ENCODE measurements at regions not wholly inside any gene's neighbourhood (a gene's known extent, or its start where the extent isn't known, plus 50 kb on each side); places are given as distances from the start of the nearest gene placed in this dataset.
A peak's percentile ranks its signal among the peaks of the same experiment; 100 is the strongest.

DNA sequence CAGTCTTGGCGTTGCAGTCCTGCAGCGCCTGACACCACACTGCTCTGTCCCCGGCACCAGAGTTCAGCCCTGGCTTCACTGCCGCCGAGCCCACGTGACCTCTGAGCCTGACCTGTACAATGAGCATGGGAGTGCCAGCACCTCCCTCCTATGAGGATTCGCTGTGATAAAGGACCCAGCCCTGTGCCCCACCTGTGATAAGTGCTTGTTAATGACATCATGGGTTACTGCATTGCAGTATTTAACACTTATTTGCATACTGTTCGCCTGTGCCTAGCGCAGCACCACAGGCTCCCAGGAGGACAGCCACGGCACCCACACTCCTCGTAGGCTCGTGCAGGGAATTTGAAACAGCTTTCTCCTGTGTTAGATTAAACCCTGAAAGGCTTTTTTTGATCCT lies 118.2 kb upstream of the GSC start:
- peak in 1 of 58 donors; percentile 16 for DNase-seq

DNA sequence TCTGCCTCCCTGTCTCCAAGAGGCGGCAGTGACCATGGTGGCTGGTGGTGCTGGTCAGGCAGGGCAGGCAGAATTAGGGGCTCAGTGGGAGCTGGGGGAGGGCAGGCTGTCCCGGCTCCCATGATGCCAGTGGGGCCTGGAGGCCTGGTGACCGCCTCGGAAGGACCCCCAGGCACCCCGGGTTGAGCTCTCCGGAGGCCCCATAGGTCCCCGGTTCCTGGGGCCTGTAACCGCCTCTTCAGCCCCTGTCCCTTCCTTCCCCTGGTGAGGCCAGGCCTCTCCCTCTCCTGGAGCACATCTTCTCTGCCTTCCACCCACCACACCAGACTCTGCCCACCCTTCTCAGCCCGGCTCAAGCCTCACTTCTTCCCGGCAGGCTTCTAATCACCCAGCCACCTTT lies 117.7 kb upstream of the GSC start:
- DNase-seq, result no peak

DNA sequence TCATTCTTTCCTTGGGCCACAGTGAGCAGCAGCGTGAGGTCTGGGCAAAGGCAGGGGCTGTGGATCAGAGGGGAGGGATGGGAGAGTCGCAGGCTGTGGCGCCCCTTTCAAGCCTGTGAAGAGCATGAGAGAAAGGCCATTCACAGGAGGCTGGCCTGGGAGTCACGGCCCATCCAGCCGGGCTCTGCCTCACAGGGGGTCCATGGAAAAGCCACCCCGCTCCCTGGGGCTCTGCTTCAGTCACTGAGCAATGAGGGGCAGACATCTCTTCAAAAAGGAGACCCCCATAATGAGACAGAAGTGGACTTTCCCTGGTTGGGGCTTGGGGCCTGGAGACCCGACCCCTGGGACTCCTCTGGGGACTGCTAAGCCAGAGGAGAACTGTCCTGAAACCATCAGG lies 117.0 kb upstream of the GSC start:
- DNase-seq, result no peak

DNA sequence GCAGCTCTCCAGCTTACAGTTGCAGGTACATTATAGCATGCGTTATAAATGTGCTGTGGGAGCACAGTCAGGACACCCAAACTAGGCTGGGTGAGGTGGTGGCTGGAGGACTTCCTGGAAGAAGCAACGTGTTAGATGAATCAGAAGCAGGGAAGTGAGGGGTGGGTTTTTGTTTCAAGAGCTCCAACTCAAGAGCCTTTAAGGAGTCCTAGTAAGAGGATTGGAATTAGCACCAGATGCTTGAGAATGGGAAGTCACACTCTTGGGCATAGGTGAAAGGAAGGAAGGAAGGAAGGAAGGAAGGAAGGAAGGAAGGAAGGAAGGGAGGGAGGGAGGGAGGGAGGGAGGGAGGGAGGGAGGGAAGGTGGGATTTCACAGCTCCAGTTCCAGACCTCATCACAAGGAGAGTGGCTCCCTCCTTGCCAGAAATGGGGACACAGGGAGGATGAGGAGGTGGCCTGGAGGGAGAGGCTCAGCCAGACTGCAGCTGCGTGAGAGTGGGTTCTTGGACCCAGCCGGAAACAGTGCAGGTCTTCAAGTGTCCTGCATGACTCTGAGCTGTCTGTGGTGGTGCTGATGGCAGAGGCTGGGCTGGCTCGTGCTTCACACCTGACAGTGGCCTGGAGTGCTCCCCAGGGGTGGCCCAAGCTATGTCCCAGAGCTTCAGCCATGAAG lies 115.7 kb upstream of the GSC start:
- DNase-seq, result no peak

DNA sequence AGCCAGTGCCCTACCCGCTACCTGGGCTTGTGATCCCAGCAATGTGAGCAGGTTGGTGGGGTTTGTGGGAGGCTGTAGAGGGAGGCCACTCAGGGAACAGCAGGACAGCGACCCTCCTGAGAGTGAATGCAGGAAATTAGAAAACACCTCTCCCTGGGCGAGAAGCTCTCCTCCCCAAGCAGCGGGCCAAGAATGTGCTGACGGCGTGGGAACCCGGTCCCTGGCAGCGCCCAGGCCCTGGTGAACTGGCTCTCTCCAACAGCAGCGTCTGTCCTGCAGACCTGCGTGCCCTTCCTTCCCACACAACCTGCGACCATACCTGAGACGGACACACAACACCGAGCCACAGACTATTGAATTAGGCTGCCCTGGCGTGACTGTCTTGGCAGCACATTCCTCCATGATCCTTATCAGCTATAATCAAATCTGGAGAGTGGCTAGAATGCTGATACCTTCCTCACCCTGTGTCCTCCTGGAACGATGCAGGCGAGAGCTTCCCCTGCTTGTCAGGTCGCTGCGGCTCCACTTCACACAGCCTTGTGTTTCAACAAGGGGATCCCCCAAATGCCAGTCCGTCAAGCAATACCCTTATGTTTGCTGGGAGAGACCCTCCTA lies 114.8 kb upstream of the GSC start:
- DNase-seq, result no peak

DNA sequence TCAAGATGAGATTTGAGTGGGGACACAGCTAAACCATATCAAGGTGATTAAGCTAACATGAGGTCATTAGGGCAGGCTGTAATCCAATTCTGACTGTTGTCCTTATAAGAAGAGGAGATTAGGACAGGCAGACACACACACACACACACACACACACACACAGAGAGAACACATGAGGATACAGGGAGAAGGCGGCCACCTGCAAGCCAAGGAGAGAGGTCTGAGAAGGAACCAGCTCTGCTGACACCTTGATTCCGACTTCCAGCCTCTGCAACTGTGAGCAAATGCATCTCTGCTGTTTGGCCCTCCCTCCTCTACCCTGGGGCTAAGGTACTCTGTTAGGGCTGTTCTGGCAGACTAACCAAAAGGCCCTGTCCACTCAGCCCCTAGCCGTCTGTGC lies 112.5 kb upstream of the GSC start:
- no peak for DNase-seq

DNA sequence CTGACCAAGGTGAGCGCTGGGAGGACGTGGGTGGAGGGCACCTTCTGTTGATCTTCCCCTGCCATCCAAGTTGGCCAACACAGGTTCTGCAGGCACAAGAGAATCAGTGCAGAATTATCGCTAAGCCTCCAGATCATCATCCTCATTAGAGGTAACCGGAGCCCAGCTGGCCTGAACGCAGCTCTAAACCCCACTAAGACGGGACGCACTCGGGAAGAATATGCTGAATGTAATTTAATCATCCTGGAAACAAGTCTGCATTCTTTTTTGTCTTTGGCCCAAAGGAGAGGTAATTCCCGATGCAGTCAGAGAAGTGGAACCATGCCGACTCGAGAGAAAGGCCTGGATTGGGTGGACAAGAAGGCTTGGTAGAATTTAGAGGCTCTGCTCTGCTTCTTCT lies 111.0 kb upstream of the GSC start:
- no peak for DNase-seq

DNA sequence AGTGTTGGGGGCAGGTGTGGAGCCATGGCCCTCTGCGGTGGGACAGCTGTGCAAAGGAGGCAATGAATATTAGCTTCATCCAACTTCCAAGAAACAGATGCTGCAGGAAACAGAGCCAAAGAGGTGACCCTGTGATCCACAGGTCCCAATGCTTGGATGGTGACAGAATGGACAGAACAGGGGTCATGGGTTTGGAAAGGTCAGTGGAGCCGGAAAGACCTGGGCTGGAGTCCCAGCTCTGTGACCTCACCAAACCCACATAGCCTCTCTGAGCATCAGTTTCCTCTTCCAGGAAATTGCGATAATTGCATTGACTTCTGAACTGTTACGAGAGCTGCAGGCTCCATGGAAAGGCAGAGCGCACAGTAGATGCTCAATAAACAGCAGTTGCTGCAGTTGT lies 110.2 kb upstream of the GSC start:
- DNase-seq, result no peak

DNA sequence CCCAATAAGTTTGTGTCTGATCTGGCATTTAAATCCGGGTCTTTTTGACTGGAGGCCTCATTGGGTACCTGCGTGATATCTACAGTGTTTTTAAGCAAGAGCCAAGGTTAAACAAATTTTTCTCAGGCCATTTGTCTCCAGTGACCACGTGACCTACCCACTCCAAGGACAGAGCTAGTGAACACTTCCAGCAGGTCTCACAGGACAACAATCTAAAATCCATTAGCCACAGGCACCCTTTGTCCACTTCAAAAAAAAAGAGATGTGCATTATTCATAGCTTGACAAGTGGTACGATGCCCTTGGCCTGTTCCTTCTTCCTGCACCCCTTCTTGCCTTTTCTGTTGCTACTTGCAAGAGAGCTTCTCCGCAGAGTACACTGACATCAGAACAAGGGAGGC lies 109.6 kb upstream of the GSC start:
- no peak for DNase-seq

DNA sequence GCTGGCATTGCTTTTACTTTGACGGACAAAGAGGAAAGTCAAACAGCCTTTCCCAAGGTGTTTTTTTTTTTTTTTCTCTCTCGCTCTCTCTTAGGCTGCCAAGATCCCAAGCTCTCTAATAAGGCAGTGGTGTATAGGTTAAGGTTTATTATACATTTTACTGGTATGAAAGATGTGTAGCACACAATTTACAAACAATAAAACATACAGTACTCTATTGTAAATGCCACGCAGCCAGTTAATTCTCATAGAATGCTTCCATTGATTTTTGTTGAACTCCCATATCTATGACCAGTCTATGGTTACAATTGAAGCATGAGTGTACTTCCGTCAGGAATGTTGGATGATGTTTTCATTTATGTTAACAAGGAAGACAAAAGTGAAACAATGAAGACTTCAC lies 106.4 kb upstream of the GSC start:
- DNase-seq, result no peak

DNA sequence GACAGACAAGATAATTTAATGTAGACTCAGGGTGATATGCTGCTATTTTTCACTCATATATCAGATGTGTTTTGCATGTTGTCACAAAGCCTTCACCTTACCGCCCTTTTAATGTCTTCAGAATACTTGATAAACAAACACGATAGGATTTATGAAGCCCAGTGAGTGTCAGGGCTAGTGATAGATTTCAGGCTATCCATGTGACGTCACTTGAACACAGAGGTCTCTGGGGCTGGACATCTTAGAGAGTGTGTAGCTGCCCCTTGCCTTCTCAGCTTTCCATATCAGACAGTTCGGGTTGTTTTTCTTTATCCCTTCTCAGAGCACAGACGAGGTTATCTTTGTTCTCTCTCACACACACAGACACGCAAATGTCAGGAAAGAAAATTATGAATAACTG lies 105.3 kb upstream of the GSC start:
- DNase-seq, result no peak

DNA sequence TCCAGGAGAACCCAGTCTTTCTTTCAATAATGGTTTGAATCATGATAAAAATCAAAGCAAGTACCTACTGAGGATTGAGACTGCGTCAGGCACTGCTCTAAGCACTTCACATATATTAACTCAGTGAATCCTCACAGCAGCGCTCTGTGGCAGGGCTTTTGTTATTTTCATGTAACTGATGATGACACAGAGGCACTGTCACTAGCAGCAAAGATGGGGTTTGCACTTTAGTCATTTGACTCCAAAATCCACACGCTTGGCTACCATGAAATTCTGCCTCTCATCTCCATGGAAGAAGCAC lies 98.8 kb upstream of the GSC start:
- peak in 2 of 58 donors; percentile 25 to 42 for DNase-seq

DNA sequence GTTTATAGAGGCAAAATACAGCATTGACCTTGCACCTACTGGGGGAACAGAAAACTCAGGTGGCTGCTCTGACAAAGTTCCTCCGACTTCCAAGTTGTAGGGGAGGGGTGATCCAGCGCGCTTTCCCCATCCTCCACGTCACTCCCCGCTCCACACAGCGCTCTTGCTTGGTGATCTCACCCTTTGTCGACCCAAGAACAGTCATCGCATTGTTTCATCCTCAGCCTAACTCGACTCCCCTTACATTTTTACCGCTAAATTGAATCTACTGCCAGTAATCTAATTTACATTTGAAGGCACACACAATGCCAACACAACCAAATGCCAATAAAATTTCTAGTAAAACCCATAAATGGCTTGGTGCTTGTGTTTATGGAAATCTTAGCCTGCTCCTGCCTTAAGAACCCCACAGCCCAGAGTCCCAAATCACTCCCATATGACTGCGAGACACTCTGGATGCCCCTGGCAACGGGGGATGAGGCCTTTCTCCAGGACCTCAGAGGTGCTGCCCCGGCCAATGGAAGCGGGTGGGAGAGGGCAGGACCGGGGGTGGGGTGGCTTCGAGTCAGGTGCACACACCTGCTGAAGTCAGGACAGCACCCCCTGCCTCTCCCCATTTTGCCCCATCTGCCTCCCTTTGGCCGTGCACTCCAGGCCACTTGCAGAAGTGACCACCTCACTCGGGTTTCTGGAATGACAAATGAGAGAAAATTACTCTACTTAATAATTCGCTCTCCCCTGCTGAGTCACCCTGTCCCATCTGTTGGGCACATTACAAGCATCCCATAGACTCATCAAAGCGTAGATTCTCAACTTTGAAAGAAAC lies 98.2 kb upstream of the GSC start:
- DNase-seq, result peak in 43 of 58 donors; percentile 2 to 81 (median 37)

DNA sequence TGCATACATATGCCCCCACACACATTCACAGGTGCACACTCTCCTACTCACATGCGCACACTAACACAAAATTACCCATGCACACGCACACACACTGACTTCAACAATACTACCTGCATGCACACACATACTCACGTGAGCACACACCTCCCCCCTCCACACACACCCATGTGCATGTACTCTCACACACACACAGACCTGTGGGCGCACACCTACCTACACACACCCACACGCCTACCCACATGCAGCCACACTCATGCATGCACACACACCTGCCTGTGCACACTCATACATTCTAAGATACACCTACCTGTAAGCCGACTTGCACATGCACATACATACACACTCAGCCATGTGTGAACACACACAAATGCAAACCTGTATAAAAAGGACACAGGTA lies 97.3 kb upstream of the GSC start:
- no peak for DNase-seq

DNA sequence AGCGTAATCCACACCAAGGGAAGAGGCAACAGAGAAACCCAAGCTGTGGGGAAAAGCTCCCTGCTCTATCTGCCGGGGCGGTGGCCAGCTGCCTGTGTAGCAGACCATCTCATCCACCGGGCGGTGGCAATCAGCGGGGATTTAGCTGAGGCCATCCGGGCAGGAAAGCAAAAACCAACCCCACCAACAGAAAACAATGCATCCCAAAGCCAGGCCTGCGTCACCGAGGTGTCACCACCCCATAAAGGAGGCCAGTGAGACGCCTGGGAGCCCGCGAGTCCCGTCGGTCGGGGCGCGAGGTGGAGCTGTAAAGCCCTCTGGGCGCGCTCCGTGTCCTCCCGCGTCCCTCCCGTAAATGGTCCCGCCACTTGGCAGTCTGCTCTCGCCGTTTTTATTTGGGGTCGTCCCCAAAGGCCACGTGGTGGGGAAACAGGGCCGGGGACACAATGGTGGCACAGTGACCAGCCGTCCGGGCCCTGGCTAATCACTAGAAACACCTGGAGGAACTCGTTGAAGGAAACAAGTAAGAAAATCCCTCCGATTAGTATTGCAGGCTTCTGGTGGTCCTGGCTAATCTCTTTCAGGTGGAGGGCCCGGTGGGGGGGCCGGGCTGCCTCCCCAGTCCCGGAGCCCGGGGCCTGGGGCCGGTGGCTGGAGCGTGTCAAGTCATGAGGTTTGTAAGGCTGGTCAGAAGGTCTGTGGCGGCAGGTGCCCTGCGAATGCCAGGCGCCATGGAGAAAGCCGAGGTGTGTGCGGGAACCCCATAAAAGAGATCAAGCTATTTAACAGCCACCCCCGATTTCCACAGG lies 94.7 kb upstream of the GSC start:
- DNase-seq, result peak in 2 of 58 donors; percentile 20 to 30

DNA sequence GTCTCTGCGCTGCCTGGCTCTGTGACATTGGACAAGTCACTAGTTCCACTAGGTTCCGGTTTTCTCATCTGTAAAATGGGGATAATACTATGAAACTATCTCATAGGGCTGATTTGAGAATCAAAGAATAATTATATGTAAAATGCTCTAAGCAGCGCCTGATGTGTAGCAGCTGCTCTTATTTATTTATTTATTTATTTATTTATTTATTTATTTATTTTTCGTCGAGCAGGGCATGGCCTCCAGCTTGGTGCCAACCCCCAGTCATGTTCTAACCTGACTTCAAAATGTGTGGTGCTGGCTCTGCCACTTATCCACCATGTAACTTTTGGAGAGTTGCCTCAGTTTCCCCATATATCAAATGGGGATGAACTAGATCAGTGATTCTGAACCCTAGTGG lies 93.5 kb upstream of the GSC start:
- DNase-seq, result no peak

DNA sequence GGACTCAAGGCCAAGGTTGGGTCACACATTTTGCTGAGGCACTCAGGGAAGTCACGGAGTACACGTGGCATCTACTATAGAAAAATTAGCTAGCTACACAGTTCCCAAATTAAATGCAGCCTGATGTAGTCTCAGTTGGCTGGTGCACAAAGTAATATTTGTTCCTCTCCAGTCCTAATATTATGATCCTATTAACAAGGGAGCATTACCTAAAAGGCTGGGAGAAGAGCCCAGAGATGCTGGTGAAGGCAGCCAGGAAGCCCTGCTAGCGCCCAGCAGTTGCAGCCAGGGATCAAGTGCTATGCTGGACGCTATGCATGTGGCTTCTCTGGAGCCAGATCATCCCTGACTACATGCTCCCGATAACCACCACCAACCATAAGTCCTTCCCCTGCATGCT lies 88.0 kb upstream of the GSC start:
- no peak for DNase-seq

DNA sequence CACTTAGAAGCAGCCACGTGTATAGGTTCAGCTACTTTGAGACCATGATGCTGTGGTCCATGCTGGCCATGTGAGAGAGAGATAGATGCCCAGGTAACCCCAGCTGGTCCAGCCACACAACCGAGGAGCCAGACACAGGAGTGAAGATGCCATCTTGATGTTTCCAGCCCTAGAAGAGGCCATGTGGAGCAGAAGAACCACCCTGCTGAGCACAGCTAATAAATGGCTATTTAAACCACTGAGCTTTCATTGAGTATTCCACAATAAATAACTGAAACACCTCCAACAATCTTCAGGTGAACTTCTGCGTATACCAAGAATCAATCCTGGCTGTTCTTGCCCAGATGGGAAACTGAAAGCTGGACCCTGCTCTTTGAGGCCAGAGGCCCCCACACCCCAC lies 84.0 kb upstream of the GSC start:
- DNase-seq, result no peak

DNA sequence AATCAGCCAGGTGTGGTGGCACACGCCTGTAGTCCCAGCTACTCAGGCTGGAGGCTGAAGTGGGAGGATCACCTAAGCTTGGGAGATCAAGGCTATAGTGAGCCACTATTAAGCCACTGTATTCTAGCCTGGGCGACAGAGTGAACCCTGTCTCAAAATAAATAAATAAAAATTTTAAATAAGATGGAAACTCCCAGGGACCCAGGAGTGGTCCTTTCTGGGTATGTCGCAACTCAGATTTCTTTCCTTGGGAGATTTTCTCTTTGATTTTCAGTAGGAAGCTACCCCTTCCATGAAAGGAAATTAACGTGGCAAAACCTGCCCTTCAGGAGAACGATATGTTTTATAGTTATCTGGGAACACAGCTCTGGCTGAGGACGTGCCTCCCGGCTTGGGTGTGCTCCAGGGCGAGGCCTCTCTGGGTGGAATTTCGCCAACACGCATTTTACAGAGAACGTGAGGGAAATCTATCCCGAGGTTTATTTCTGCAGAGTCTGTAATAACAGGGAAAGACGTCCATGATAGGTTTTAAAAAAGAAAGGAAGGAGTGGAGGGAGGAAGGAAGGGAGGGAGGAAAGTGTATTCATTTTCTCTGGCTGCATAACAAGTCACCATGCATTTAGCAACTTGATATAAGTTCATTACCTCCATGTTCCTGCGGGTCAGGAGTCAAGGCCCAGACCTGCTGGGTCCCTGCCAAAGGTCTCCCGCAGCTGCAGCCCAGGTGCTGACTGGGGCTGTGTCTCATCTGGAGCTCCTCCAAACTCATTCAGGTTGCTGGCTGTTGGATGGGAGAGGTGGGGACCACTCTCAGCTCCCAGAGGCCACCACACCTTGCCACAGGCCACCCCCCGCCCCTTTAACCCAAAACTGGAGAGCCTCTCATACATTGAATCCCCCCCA lies 80.6 kb upstream of the GSC start:
- DNase-seq, result no peak

DNA sequence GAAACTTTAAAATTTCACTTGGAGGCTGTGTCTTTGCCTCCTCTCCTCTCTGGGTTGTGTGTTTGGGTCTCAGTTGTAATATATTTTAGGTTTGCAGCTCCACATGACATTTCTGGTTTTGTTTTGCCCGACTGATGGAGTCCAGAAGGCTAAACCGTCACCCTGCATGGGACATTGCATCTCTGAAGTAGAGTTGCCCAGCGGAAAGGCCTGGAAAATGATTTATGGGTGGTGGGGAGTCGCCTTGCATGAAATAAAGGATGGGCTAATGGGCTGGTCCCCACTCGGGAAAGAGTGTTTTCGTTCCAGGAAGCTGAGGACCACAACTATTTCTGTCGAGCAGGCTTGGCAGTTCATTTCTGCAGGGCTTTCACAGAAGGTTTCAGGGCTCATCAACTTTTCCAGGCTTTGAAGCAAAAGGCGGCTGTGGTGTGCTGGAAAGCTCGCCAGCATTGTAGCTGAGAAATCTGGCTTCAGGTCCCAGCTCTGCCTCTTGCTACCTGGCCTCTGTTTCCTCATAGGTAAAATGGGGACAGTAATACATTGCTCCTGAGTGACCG lies 74.8 kb upstream of the GSC start:
- no peak for DNase-seq

DNA sequence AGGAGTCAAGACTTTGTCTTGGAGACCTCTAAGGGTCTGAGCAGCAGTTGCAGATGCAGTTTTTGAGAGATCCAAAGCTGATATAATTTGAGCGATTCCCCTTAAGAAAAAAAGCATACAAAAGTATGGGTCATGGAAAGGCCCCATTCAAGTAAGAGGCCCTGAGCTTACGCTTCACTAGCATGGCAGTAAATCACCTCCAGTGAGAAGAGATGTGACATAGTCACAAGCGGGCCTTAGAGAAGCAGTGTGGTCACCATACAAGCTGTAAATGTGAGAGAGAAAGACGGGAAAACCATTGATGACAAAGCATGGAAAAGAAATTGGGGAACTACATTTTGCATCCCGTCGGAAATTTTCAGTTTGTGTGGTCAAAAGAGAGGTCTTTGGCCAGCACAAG lies 70.6 kb upstream of the GSC start:
- no peak for DNase-seq

Data from anterior cingulate cortex (tissue), 58 donors.